ENCODE measurements at regions not wholly inside any gene's neighbourhood (a gene's known extent, or its start where the extent isn't known, plus 50 kb on each side); places are given as distances from the start of the nearest gene placed in this dataset.

GRCh38 chr12:58034712-58035111 lies 93.3 kb downstream of the ATP23 start:
- no peaks in the 10 kb centered on the region for H3F3A ChIP-seq (ENCODE audit: insufficient read depth, low read length)
- no peaks in the 10 kb centered on the region; the same call in 1 of the 2 replicates for H3K27me3 ChIP-seq (ENCODE audit: insufficient read depth, low read length)
- H3K4me1 ChIP-seq (ENCODE audit: insufficient read depth, low read length, severe bottlenecking) = no peaks in the 10 kb centered on the region
- H3K9me2 ChIP-seq (ENCODE audit: low read depth, low read length) = no peaks in the 10 kb centered on the region
- H2AFZ ChIP-seq (ENCODE audit: low read length) = no peak overlapping the region
- TF ChIP-seq, protein P1, sequence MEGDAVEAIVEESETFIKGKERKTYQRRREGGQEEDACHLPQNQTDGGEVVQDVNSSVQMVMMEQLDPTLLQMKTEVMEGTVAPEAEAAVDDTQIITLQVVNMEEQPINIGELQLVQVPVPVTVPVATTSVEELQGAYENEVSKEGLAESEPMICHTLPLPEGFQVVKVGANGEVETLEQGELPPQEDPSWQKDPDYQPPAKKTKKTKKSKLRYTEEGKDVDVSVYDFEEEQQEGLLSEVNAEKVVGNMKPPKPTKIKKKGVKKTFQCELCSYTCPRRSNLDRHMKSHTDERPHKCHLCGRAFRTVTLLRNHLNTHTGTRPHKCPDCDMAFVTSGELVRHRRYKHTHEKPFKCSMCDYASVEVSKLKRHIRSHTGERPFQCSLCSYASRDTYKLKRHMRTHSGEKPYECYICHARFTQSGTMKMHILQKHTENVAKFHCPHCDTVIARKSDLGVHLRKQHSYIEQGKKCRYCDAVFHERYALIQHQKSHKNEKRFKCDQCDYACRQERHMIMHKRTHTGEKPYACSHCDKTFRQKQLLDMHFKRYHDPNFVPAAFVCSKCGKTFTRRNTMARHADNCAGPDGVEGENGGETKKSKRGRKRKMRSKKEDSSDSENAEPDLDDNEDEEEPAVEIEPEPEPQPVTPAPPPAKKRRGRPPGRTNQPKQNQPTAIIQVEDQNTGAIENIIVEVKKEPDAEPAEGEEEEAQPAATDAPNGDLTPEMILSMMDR (IDR thresholded peaks at IDR 0.05; ENCODE audit: low read length) = no peak
- TF ChIP-seq EZH2 (IDR thresholded peaks at IDR 0.05; ENCODE audit: borderline replicate concordance, low read length) = no peak
- H3K9ac ChIP-seq (ENCODE audit: low read length) = no peak overlapping the region
- H3K79me2 ChIP-seq (ENCODE audit: insufficient read depth, low read length) = no peaks in the 10 kb centered on the region
- H4K20me1 ChIP-seq (ENCODE audit: insufficient read depth, low read length) = no peaks in the 10 kb centered on the region
- H3K4me3 ChIP-seq (ENCODE audit: low read depth, low read length, poor library complexity, severe bottlenecking) = no peak overlapping the region
- H3K4me2 ChIP-seq (ENCODE audit: low read length) = no peak overlapping the region
- H3K27ac ChIP-seq (ENCODE audit: low read depth, low read length, poor library complexity, severe bottlenecking) = no peak overlapping the region
- H3K36me3 ChIP-seq (ENCODE audit: insufficient read depth, low read length) = no peaks in the 10 kb centered on the region
- H3K9me3 ChIP-seq (ENCODE audit: low read length) = peaks cover 2% of the 10 kb centered on the region; the same call in 1 of the 2 replicates

DNA sequence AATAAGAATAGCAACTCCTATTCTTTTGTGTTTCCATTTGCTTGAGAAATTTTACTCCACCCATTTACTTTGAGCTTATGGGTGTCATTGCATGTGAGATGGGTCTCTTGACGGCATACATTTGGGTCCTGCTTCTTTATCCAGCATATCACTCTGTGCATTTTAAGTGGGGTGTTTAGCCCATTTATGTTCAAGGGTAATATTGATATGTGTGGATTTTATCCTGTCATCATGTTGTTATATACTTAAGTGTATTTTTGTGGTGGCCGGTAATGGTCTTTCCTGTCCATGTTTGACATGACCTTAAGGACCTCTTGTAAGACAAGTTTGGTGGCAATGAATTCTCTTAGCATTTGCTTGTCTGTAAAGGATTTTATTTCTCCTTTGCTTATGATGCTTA lies 100.1 kb downstream of the ATP23 start:
- H3K36me3 ChIP-seq (ENCODE audit: insufficient read depth, low read length) = no peaks in the 10 kb centered on the region
- no peaks in the 10 kb centered on the region for H3F3A ChIP-seq (ENCODE audit: insufficient read depth, low read length)
- no peaks in the 10 kb centered on the region for H3K4me1 ChIP-seq (ENCODE audit: insufficient read depth, low read length, severe bottlenecking)
- no peaks in the 10 kb centered on the region for H4K20me1 ChIP-seq (ENCODE audit: insufficient read depth, low read length)
- no peak overlapping the region for H3K9ac ChIP-seq (ENCODE audit: low read length)
- no peaks in the 10 kb centered on the region for H3K27me3 ChIP-seq (ENCODE audit: insufficient read depth, low read length)
- H3K79me2 ChIP-seq (ENCODE audit: insufficient read depth, low read length) = no peaks in the 10 kb centered on the region
- TF ChIP-seq, protein P1 (IDR thresholded peaks at IDR 0.05; ENCODE audit: low read length) = no peak
- no peak for TF ChIP-seq EZH2 (IDR thresholded peaks at IDR 0.05; ENCODE audit: borderline replicate concordance, low read length)
- H3K4me3 ChIP-seq (ENCODE audit: low read depth, low read length, poor library complexity, severe bottlenecking) = no peak overlapping the region
- no peak overlapping the region for H3K27ac ChIP-seq (ENCODE audit: low read depth, low read length, poor library complexity, severe bottlenecking)
- H2AFZ ChIP-seq (ENCODE audit: low read length) = no peak overlapping the region
- H3K9me2 ChIP-seq (ENCODE audit: low read depth, low read length) = no peaks in the 10 kb centered on the region
- no peaks in the 10 kb centered on the region for H3K9me3 ChIP-seq (ENCODE audit: low read length)
- no peak overlapping the region for H3K4me2 ChIP-seq (ENCODE audit: low read length)

- Histone ChIP-seq H2AFZ (ENCODE audit: low read length) (no peak overlapping the region), H3K27ac (ENCODE audit: low read depth, low read length, poor library complexity, severe bottlenecking) (no peak overlapping the region), H3K79me2 (ENCODE audit: insufficient read depth, low read length) (no peaks in the 10 kb centered on the region)
Observed at GRCh38 chr12:58044966-58045365, 103.6 kb downstream of the ATP23 start.

More at GRCh38 chr12:58044966-58045365, 103.6 kb downstream of the ATP23 start:
- Histone ChIP-seq H4K20me1 (ENCODE audit: insufficient read depth, low read length) (no peaks in the 10 kb centered on the region), H3K9ac (ENCODE audit: low read length) (no peak overlapping the region), H3K4me3 (ENCODE audit: low read depth, low read length, poor library complexity, severe bottlenecking) (no peak overlapping the region), H3K9me3 (ENCODE audit: low read length) (no peaks in the 10 kb centered on the region), H3K9me2 (ENCODE audit: low read depth, low read length) (no peaks in the 10 kb centered on the region), H3K36me3 (ENCODE audit: insufficient read depth, low read length) (no peaks in the 10 kb centered on the region), H3K4me2 (ENCODE audit: low read length) (no peak overlapping the region), H3K27me3 (ENCODE audit: insufficient read depth, low read length) (no peaks in the 10 kb centered on the region), H3K4me1 (ENCODE audit: insufficient read depth, low read length, severe bottlenecking) (no peaks in the 10 kb centered on the region), H3F3A (ENCODE audit: insufficient read depth, low read length) (no peaks in the 10 kb centered on the region)
- TF ChIP-seq, protein P1 (IDR thresholded peaks at IDR 0.05; ENCODE audit: low read length) = no peak
- no peak for TF ChIP-seq EZH2 (IDR thresholded peaks at IDR 0.05; ENCODE audit: borderline replicate concordance, low read length)
